ENCODE measurements at regions not wholly inside any gene's neighbourhood (a gene's known extent, or its start where the extent isn't known, plus 50 kb on each side); places are given as distances from the start of the nearest gene placed in this dataset.
"Not testable (repeated sequence)": the region's sequence is repeated elsewhere in the genome, so short reads cannot be mapped to it uniquely, and the experiment has no call there.

GRCh38 chr15:95174301-95175259, 943.2 kb downstream of the MCTP2 start:
- no peaks in the 10 kb centered on the region for H3K9me3 ChIP-seq (replicated peaks)
- no peaks in the 10 kb centered on the region for H3K36me3 ChIP-seq
- H3K4me1 ChIP-seq = no peaks in the 10 kb centered on the region; the same call in 1 of the 2 replicates
- H3K4me3 ChIP-seq = no peak overlapping the region
- no peak overlapping the region for H3K27ac ChIP-seq
- no peaks in the 10 kb centered on the region for H3K27me3 ChIP-seq
- no peak for DNase-seq

- H3K36me3 ChIP-seq = no peaks in the 10 kb centered on the region
- H3K27ac ChIP-seq = no peak overlapping the region
- H3K27me3 ChIP-seq = no peaks in the 10 kb centered on the region
- no peak for DNase-seq
- no peak overlapping the region for H3K4me3 ChIP-seq
- no peaks in the 10 kb centered on the region; the same call in 1 of the 2 replicates for H3K4me1 ChIP-seq
- no peaks in the 10 kb centered on the region for H3K9me3 ChIP-seq (replicated peaks)
These were observed 944.7 kb downstream of the MCTP2 start for GRCh38 chr15:95175914-95176658.

GRCh38 chr15:95176794-95177577, 945.6 kb downstream of the MCTP2 start:
- H3K27me3 ChIP-seq = no peaks in the 10 kb centered on the region
- no peaks in the 10 kb centered on the region for H3K9me3 ChIP-seq (replicated peaks)
- no peaks in the 10 kb centered on the region for H3K36me3 ChIP-seq
- no peak overlapping the region for H3K4me3 ChIP-seq
- no peak overlapping the region for H3K27ac ChIP-seq
- H3K4me1 ChIP-seq = no peaks in the 10 kb centered on the region; the same call in 1 of the 2 replicates
- DNase-seq = peak in 1 of 2 experiments; percentile 54

GRCh38 chr15:95180530-95180929, 949.2 kb downstream of the MCTP2 start:
- no peak for DNase-seq
- H3K9me3 ChIP-seq (replicated peaks) = no peaks in the 10 kb centered on the region
- no peaks in the 10 kb centered on the region for H3K36me3 ChIP-seq
- no peaks in the 10 kb centered on the region for H3K4me1 ChIP-seq
- no peak overlapping the region for H3K4me3 ChIP-seq
- no peaks in the 10 kb centered on the region for H3K27me3 ChIP-seq
- no peak overlapping the region for H3K27ac ChIP-seq

GRCh38 chr15:95182091-95182490, 950.7 kb downstream of the MCTP2 start:
- Histone ChIP-seq H3K4me1 (no peaks in the 10 kb centered on the region), H3K27ac (no peak overlapping the region), H3K36me3 (no peaks in the 10 kb centered on the region), H3K9me3 (replicated peaks) (no peaks in the 10 kb centered on the region), H3K4me3 (no peak overlapping the region), H3K27me3 (no peaks in the 10 kb centered on the region)
- DNase-seq = no peak

GRCh38 chr15:95192923-95193322, 961.6 kb downstream of the MCTP2 start:
- Histone ChIP-seq H3K27ac (no peak overlapping the region), H3K9me3 (replicated peaks) (no peaks in the 10 kb centered on the region; the same call in 1 of the 2 replicates), H3K4me3 (no peak overlapping the region), H3K4me1 (no peaks in the 10 kb centered on the region), H3K27me3 (no peaks in the 10 kb centered on the region), H3K36me3 (no peaks in the 10 kb centered on the region)
- DNase-seq = peak in 1 of 2 experiments; percentile 21

GRCh38 chr15:95194746-95195145, 963.4 kb downstream of the MCTP2 start:
- no peaks in the 10 kb centered on the region for H3K9me3 ChIP-seq (replicated peaks)
- H3K4me1 ChIP-seq = no peaks in the 10 kb centered on the region
- no peaks in the 10 kb centered on the region for H3K27me3 ChIP-seq
- no peaks in the 10 kb centered on the region for H3K36me3 ChIP-seq
- no peak overlapping the region for H3K27ac ChIP-seq
- no peak for DNase-seq
- H3K4me3 ChIP-seq = no peak overlapping the region

- Histone ChIP-seq H3K4me1 (no peaks in the 10 kb centered on the region), H3K27me3 (no peaks in the 10 kb centered on the region), H3K27ac (no peak overlapping the region), H3K4me3 (no peak overlapping the region), H3K36me3 (no peaks in the 10 kb centered on the region), H3K9me3 (replicated peaks) (no peaks in the 10 kb centered on the region)
- no peak for DNase-seq
These were observed 965.0 kb downstream of the MCTP2 start for GRCh38 chr15:95196176-95196915.

GRCh38 chr15:95202569-95203349, 971.4 kb downstream of the MCTP2 start:
- Histone ChIP-seq H3K4me3 (no peak overlapping the region), H3K4me1 (no peaks in the 10 kb centered on the region), H3K27me3 (no peaks in the 10 kb centered on the region), H3K36me3 (no peaks in the 10 kb centered on the region), H3K27ac (no peak overlapping the region), H3K9me3 (replicated peaks) (peaks cover 3% of the 10 kb centered on the region; the same call in 1 of the 2 replicates)
- no peak for DNase-seq

- H3K4me1 ChIP-seq = peaks cover 9% of the 10 kb centered on the region
- DNase-seq = no peak
These were observed 973.7 kb downstream of the MCTP2 start for GRCh38 chr15:95205077-95205476.

GRCh38 chr15:95205830-95206229, 974.5 kb downstream of the MCTP2 start:
- not testable (repeated sequence) for H3K9me3 ChIP-seq (replicated peaks); H3K27me3 ChIP-seq; H3K36me3 ChIP-seq; DNase-seq; H3K4me3 ChIP-seq; H3K27ac ChIP-seq
- H3K4me1 ChIP-seq = peaks cover 16% of the 10 kb centered on the region

More at GRCh38 chr15:95205077-95205476, 973.7 kb downstream of the MCTP2 start:
- H3K36me3 ChIP-seq = no peaks in the 10 kb centered on the region
- peaks cover 3% of the 10 kb centered on the region; the same call in 1 of the 2 replicates for H3K9me3 ChIP-seq (replicated peaks)
- H3K27me3 ChIP-seq = no peaks in the 10 kb centered on the region
- no peak overlapping the region for H3K27ac ChIP-seq
- no peak overlapping the region for H3K4me3 ChIP-seq

GRCh38 chr15:95208071-95208470, 976.7 kb downstream of the MCTP2 start:
- H3K9me3 ChIP-seq (replicated peaks) = peaks cover 3% of the 10 kb centered on the region; the same call in 1 of the 2 replicates
- H3K36me3 ChIP-seq = no peaks in the 10 kb centered on the region
- H3K27me3 ChIP-seq = no peaks in the 10 kb centered on the region
- H3K4me1 ChIP-seq = peaks cover 22% of the 10 kb centered on the region
- no peak overlapping the region for H3K4me3 ChIP-seq
- DNase-seq = no peak
- H3K27ac ChIP-seq = no peak overlapping the region

GRCh38 chr15:95208988-95209387, 977.6 kb downstream of the MCTP2 start:
- peaks cover 22% of the 10 kb centered on the region for H3K4me1 ChIP-seq
- no peak overlapping the region for H3K27ac ChIP-seq
- H3K27me3 ChIP-seq = no peaks in the 10 kb centered on the region
- H3K36me3 ChIP-seq = no peaks in the 10 kb centered on the region
- H3K9me3 ChIP-seq (replicated peaks) = peaks cover 3% of the 10 kb centered on the region; the same call in 1 of the 2 replicates
- DNase-seq = peak; percentile 15 to 46
- no peak overlapping the region for H3K4me3 ChIP-seq
